ENCODE measurements at regions not wholly inside any gene's neighbourhood (a gene's known extent, or its start where the extent isn't known, plus 50 kb on each side); places are given as distances from the start of the nearest gene placed in this dataset.

- H3K4me3 ChIP-seq (ENCODE audit: low read depth, low read length) = no peak overlapping the region
- Mint-ChIP-seq H3K4me1 (ENCODE audit: low read depth, unreplicated experiment) (peaks cover 6% of the 10 kb centered on the region), H3K36me3 (ENCODE audit: insufficient read depth, unreplicated experiment) (no peaks in the 10 kb centered on the region), H3K9me3 (ENCODE audit: unreplicated experiment) (no peaks in the 10 kb centered on the region), H3K4me3 (ENCODE audit: unreplicated experiment) (no peak overlapping the region), H3K27me3 (ENCODE audit: insufficient read depth, unreplicated experiment) (peaks cover 3% of the 10 kb centered on the region), H3K27ac (ENCODE audit: unreplicated experiment) (no peak overlapping the region)
- CTCF ChIA-PET = no interaction called here
- peaks cover 19% of the 10 kb centered on the region; the same call in 1 of the 2 replicates for H3K4me1 ChIP-seq
- no peaks in the 10 kb centered on the region for H3K9me3 ChIP-seq
- TF ChIP-seq CTCF (IDR thresholded peaks at IDR 0.05; ENCODE audit: insufficient read depth in 1 of 2, low read depth in 1 of 2, low read length in 1 of 2, severe bottlenecking in 1 of 2, unreplicated experiment in 1 of 2) = no peak
- no TSS peak for BruUV-seq (replicated peaks)
- intact Hi-C loops (cut with micrococcal nuclease; ENCODE audit: unreplicated experiment) = no loop called here
- H3K36me3 ChIP-seq (ENCODE audit: control insufficient read depth, insufficient read depth, low read length) = no peaks in the 10 kb centered on the region
- POLR2A ChIA-PET = no interaction called here
- no peak for DNase-seq
- H3K27me3 ChIP-seq (replicated peaks; ENCODE audit: control insufficient read depth, insufficient read depth, low read length) = no peaks in the 10 kb centered on the region
Observed at GRCh38 chr2:150971910-150972309, 289.8 kb downstream of the RBM43 start.

DNA sequence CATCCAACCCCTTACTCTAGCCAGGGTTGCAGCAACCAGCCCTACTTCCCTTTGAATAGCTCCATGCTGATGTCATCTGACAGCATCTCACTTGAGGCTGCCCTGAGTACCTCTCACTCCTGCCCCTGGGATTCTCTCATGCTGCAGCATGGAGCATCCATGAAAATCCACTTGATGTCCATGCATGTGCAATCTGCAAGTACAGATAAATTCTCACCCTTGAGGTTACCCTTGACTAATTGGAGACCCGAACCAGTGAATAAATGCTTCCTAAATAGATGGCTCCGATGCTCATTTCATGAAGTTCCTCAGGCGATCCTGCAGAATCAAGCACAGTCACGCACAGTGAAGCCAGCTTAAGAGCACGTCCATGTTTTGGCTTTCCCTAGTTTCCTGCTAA, 298.3 kb downstream of the RBM43 start:
- H3K4me1 Mint-ChIP-seq (ENCODE audit: low read depth, unreplicated experiment) = no peaks in the 10 kb centered on the region
- H3K36me3 Mint-ChIP-seq (ENCODE audit: insufficient read depth, unreplicated experiment) = no peaks in the 10 kb centered on the region
- no peak for DNase-seq
- no peak for TF ChIP-seq CTCF (IDR thresholded peaks at IDR 0.05; ENCODE audit: insufficient read depth in 1 of 2, low read depth in 1 of 2, low read length in 1 of 2, severe bottlenecking in 1 of 2, unreplicated experiment in 1 of 2)
- CTCF ChIA-PET = no interaction called here
- H3K4me3 Mint-ChIP-seq (ENCODE audit: unreplicated experiment) = no peak overlapping the region
- Histone ChIP-seq H3K36me3 (ENCODE audit: control insufficient read depth, insufficient read depth, low read length) (no peaks in the 10 kb centered on the region), H3K27me3 (replicated peaks; ENCODE audit: control insufficient read depth, insufficient read depth, low read length) (no peaks in the 10 kb centered on the region), H3K9me3 (no peaks in the 10 kb centered on the region), H3K4me1 (no peaks in the 10 kb centered on the region), H3K4me3 (ENCODE audit: low read depth, low read length) (no peak overlapping the region)
- POLR2A ChIA-PET = no interaction called here
- H3K9me3 Mint-ChIP-seq (ENCODE audit: unreplicated experiment) = no peaks in the 10 kb centered on the region
- no TSS peak for BruUV-seq (replicated peaks)
- no peak overlapping the region for H3K27ac Mint-ChIP-seq (ENCODE audit: unreplicated experiment)
- intact Hi-C loops (cut with micrococcal nuclease; ENCODE audit: unreplicated experiment) = no loop called here
- H3K27me3 Mint-ChIP-seq (ENCODE audit: insufficient read depth, unreplicated experiment) = peaks cover 3% of the 10 kb centered on the region

GRCh38 chr2:150955231-150955630, 306.4 kb downstream of the RBM43 start:
- Histone ChIP-seq H3K36me3 (ENCODE audit: control insufficient read depth, insufficient read depth, low read length) (no peaks in the 10 kb centered on the region), H3K27me3 (replicated peaks; ENCODE audit: control insufficient read depth, insufficient read depth, low read length) (no peaks in the 10 kb centered on the region), H3K9me3 (no peaks in the 10 kb centered on the region), H3K4me3 (ENCODE audit: low read depth, low read length) (no peak overlapping the region), H3K4me1 (no peaks in the 10 kb centered on the region)
- CTCF ChIA-PET = no interaction called here
- H3K27ac Mint-ChIP-seq (ENCODE audit: unreplicated experiment) = no peak overlapping the region
- TF ChIP-seq CTCF (IDR thresholded peaks at IDR 0.05; ENCODE audit: insufficient read depth in 1 of 2, low read depth in 1 of 2, low read length in 1 of 2, severe bottlenecking in 1 of 2, unreplicated experiment in 1 of 2) = no peak
- H3K9me3 Mint-ChIP-seq (ENCODE audit: unreplicated experiment) = no peaks in the 10 kb centered on the region
- intact Hi-C loops (cut with micrococcal nuclease; ENCODE audit: unreplicated experiment) = no loop called here
- POLR2A ChIA-PET = no interaction called here
- peaks cover 12% of the 10 kb centered on the region for H3K27me3 Mint-ChIP-seq (ENCODE audit: insufficient read depth, unreplicated experiment)
- DNase-seq = no peak
- no peak overlapping the region for H3K4me3 Mint-ChIP-seq (ENCODE audit: unreplicated experiment)
- no TSS peak for BruUV-seq (replicated peaks)
- no peaks in the 10 kb centered on the region for H3K4me1 Mint-ChIP-seq (ENCODE audit: low read depth, unreplicated experiment)
- no peaks in the 10 kb centered on the region for H3K36me3 Mint-ChIP-seq (ENCODE audit: insufficient read depth, unreplicated experiment)
